PC-3 (cell line): ENCODE measurements at regions not wholly inside any gene's neighbourhood (a gene's known extent, or its start where the extent isn't known, plus 50 kb on each side); places are given as distances from the start of the nearest gene placed in this dataset.

Experiments used
- ATAC-seq: fragments of 200-7000 bp; cut with Tn5 transposase; 2 replicates; pipeline ENCODE4 v1.9.1; 2020; ENCODE audit warnings: mild to moderate bottlenecking, moderate library complexity
- BruUV-seq: library from RNA; stranded (reverse); fragments of 400-500 nt; replicated peaks from 2 replicates; lab custom pipeline; 2021; lab: Mats Ljungman, UMichigan
- CTCF ChIA-PET: fragments of 300-600 bp; sonication (Branson Sonifier 250); formaldehyde crosslinking; loops from one replicate; lab custom pipeline; 2022; ENCODE audit warnings: antibody characterized with exemption; lab: Charles Lee
- POLR2A ChIA-PET: fragments of 300-600 bp; sonication (Branson Sonifier 250); formaldehyde crosslinking; loops from one replicate; lab custom pipeline; 2022; ENCODE audit warnings: antibody characterized with exemption; ENCODE audit not compliant: unreplicated experiment; lab: Charles Lee
- DNase-seq: peaks from one replicate; pipeline ENCODE4 v3.0.0-alpha.2; 2015
- H2AFZ ChIP-seq: fragments of 300-600 bp; sonication (generic); 2 replicates; pipeline ENCODE4 v1.6.0; 2016; ENCODE audit warnings: antibody characterized with exemption, low read length
- H3F3A ChIP-seq: fragments of 300-600 bp; sonication (generic); one replicate; pipeline ENCODE4 v1.6.0; 2017; ENCODE audit warnings: antibody characterized with exemption, low read length, control low read depth, mild to moderate bottlenecking; ENCODE audit not compliant: unreplicated experiment
- H3K27ac ChIP-seq: fragments of 300-600 bp; sonication (generic); 2 replicates; pipeline ENCODE4 v1.5.1; 2016; ENCODE audit warnings: mild to moderate bottlenecking, low read length
- H3K27me3 ChIP-seq: fragments of 300-600 bp; sonication (generic); 2 replicates; pipeline ENCODE4 v1.6.1; 2016; ENCODE audit warnings: low read length, mixed read lengths
- H3K36me3 ChIP-seq: fragments of 300-600 bp; sonication (generic); 2 replicates; pipeline ENCODE4 v1.6.1; 2016; ENCODE audit warnings: low read depth, mixed run types, low read length, mixed read lengths
- H3K4me1 ChIP-seq: fragments of 300-600 bp; sonication (generic); 2 replicates; pipeline ENCODE4 v1.5.1; 2016; ENCODE audit warnings: low read length; ENCODE audit not compliant: insufficient read depth
- H3K4me2 ChIP-seq: fragments of 300-600 bp; sonication (generic); 2 replicates; pipeline ENCODE4 v1.6.0; 2016; ENCODE audit warnings: low read length
- H3K4me3 ChIP-seq: fragments of 300-600 bp; sonication (generic); 2 replicates; pipeline ENCODE4 v1.5.1; 2016; ENCODE audit warnings: mild to moderate bottlenecking, low read length, mixed read lengths
- H3K79me2 ChIP-seq: fragments of 300-600 bp; sonication (generic); 2 replicates; pipeline ENCODE4 v1.6.1; 2017; ENCODE audit warnings: low read length, mixed read lengths
- H3K9ac ChIP-seq: fragments of 300-600 bp; sonication (generic); 2 replicates; pipeline ENCODE4 v1.6.0; 2016; ENCODE audit warnings: mild to moderate bottlenecking, low read length
- H3K9me2 ChIP-seq: fragments of 300-600 bp; sonication (generic); replicated peaks from 2 replicates; pipeline ENCODE4 v1.6.1; 2016; ENCODE audit warnings: mixed run types, low read length, mixed read lengths
- H3K9me3 ChIP-seq: fragments of 300-600 bp; sonication (generic); 2 replicates; pipeline ENCODE4 v1.6.1; 2016; ENCODE audit warnings: low read length, mixed read lengths
- H4K20me1 ChIP-seq: fragments of 300-600 bp; sonication (generic); 2 replicates; pipeline ENCODE4 v1.6.1; 2016; ENCODE audit warnings: low read length, mixed read lengths
- EZH2 ChIP-seq: fragments of 300-600 bp; sonication (generic); IDR thresholded peaks from one replicate; pipeline ENCODE4 v1.6.1; 2017; ENCODE audit warnings: antibody characterized with exemption, mild to moderate bottlenecking, low read length; ENCODE audit not compliant: unreplicated experiment
- EZH2phosphoT487 ChIP-seq: fragments of 300-600 bp; sonication (generic); IDR thresholded peaks from 2 replicates; pipeline ENCODE4 v1.6.1; 2018; ENCODE audit warnings: mild to moderate bottlenecking, antibody characterized with exemption, low read length, borderline replicate concordance
- intact Hi-C: fragments of 100-400 bp; cut with micrococcal nuclease; formaldehyde crosslinking; loops from 2 replicates; pipeline ENCODE4 v1.9.0; 2023
- TF ChIP-seq, protein P1 (sequence below): fragments of 300-600 bp; sonication (generic); conservative IDR thresholded peaks from 2 replicates; pipeline ENCODE4 v1.5.1; 2017; ENCODE audit warnings: antibody characterized with exemption, low read depth, mild to moderate bottlenecking, low read length

DNA sequence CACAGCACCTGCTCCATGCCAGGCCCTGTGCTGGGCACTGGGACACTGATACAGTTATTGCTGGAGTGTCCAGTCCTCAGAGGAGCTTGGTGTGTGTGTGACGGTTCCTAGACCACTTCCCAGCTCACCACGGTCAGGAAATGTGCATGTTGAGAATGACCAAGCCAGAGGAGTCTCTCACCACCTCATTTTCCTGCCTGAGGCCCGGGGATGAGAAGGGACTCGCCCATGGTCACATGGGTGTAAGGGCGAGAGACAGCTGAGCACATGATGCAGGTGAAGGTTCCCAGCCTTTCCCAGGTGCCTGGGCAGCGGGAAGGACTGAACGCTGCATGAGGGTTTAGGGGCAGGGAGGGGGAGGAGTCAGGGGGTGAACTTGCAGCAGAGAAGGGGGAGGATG, 180.9 kb upstream of the TLE3 start:
- peaks cover 8% of the 10 kb centered on the region; the same call in 1 of the 2 replicates for H3K4me1 ChIP-seq
- H3K4me2 ChIP-seq = no peak overlapping the region
- DNase-seq (no peak), ATAC-seq (no peak)
- no peaks in the 10 kb centered on the region for H3F3A ChIP-seq
- no peak overlapping the region for H2AFZ ChIP-seq
- H3K9me2 ChIP-seq = no peaks in the 10 kb centered on the region
- no peaks in the 10 kb centered on the region for H4K20me1 ChIP-seq
- ChIA-PET POLR2A (no interaction called here), CTCF (no interaction called here)
- BruUV-seq = no TSS peak
- intact Hi-C loops = no loop called here
- no peaks in the 10 kb centered on the region for H3K9me3 ChIP-seq
- H3K4me3 ChIP-seq = no peak overlapping the region
- no peak overlapping the region for H3K9ac ChIP-seq
- no peaks in the 10 kb centered on the region for H3K36me3 ChIP-seq
- TF ChIP-seq EZH2 = no peak
- TF ChIP-seq, protein P1, sequence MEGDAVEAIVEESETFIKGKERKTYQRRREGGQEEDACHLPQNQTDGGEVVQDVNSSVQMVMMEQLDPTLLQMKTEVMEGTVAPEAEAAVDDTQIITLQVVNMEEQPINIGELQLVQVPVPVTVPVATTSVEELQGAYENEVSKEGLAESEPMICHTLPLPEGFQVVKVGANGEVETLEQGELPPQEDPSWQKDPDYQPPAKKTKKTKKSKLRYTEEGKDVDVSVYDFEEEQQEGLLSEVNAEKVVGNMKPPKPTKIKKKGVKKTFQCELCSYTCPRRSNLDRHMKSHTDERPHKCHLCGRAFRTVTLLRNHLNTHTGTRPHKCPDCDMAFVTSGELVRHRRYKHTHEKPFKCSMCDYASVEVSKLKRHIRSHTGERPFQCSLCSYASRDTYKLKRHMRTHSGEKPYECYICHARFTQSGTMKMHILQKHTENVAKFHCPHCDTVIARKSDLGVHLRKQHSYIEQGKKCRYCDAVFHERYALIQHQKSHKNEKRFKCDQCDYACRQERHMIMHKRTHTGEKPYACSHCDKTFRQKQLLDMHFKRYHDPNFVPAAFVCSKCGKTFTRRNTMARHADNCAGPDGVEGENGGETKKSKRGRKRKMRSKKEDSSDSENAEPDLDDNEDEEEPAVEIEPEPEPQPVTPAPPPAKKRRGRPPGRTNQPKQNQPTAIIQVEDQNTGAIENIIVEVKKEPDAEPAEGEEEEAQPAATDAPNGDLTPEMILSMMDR = no peak
- no peak overlapping the region for H3K27ac ChIP-seq
- H3K79me2 ChIP-seq = no peaks in the 10 kb centered on the region
- H3K27me3 ChIP-seq = no peaks in the 10 kb centered on the region

DNA sequence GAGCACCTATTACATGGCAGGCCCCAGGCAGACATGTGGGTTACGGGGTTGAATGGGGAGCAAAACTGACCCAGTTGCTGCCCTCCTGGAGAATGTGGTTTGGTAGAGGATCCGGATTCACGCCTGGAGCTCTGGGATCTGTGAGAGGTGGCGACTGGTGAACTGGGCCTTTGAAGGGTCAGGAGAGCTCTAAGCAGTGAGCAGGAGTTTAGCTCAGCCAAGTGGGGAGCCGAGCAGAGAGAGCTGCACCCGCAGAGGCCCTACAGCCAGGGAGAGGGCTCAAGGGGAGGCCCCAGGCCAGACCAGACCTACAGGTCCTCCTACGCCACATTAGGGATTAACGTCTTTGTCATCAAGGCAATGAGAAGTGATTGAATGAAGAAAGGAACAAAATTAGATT, 179.8 kb upstream of the TLE3 start:
- no TSS peak for BruUV-seq
- no peak overlapping the region for H2AFZ ChIP-seq
- no peak overlapping the region for H3K27ac ChIP-seq
- H3K27me3 ChIP-seq = no peaks in the 10 kb centered on the region
- no peaks in the 10 kb centered on the region for H3K36me3 ChIP-seq
- H3K79me2 ChIP-seq = no peaks in the 10 kb centered on the region
- no peaks in the 10 kb centered on the region for H4K20me1 ChIP-seq
- ATAC-seq = no peak
- no peak overlapping the region for H3K9ac ChIP-seq
- TF ChIP-seq EZH2phosphoT487 (no peak), EZH2 (no peak)
- TF ChIP-seq, protein P1 = no peak
- no peak overlapping the region for H3K4me3 ChIP-seq
- H3K4me2 ChIP-seq = no peak overlapping the region
- peaks cover 8% of the 10 kb centered on the region; the same call in 1 of the 2 replicates for H3K4me1 ChIP-seq
- intact Hi-C loops = no loop called here
- POLR2A ChIA-PET = no interaction called here
- no peaks in the 10 kb centered on the region for H3K9me3 ChIP-seq
- H3F3A ChIP-seq = no peaks in the 10 kb centered on the region
- CTCF ChIA-PET = no interaction called here
- DNase-seq = no peak
- H3K9me2 ChIP-seq = no peaks in the 10 kb centered on the region

DNA sequence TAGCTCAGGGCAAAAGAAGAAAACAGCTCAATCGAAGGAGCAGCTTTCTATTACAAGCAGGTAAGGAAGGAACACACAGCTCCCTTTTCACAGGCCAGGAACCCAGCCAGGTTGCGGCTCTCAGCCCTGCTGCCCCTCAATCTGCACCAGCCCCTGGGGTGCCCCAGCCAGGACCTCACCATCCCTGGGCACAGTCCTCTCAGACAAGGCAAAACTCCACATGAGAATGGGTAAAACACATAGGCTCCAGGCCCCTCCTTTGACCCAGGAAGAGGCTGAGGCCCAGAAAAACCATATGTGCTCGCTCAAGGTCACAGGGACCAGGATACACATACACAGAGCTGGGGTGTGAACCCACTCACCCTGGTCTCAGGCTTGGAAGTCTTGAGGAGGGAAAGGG, 178.7 kb upstream of the TLE3 start:
- H3K9me2 ChIP-seq = no peaks in the 10 kb centered on the region
- H3K27me3 ChIP-seq = no peaks in the 10 kb centered on the region
- H3K79me2 ChIP-seq = no peaks in the 10 kb centered on the region
- TF ChIP-seq EZH2 = no peak
- H3F3A ChIP-seq = no peaks in the 10 kb centered on the region
- H3K36me3 ChIP-seq = no peaks in the 10 kb centered on the region
- no TSS peak for BruUV-seq
- ATAC-seq (no peak), DNase-seq (no peak)
- no peak overlapping the region for H3K9ac ChIP-seq
- no peak overlapping the region for H3K4me3 ChIP-seq
- H3K4me2 ChIP-seq = no peak overlapping the region
- H3K27ac ChIP-seq = no peak overlapping the region
- H2AFZ ChIP-seq = no peak overlapping the region
- H3K9me3 ChIP-seq = no peaks in the 10 kb centered on the region
- intact Hi-C loops = no loop called here
- CTCF ChIA-PET = no interaction called here
- H3K4me1 ChIP-seq = peaks cover 8% of the 10 kb centered on the region; the same call in 1 of the 2 replicates
- no peaks in the 10 kb centered on the region for H4K20me1 ChIP-seq
- POLR2A ChIA-PET = no interaction called here
